HEK293 (cell line): ENCODE measurements at regions not wholly inside any gene's neighbourhood (a gene's known extent, or its start where the extent isn't known, plus 50 kb on each side); places are given as distances from the start of the nearest gene placed in this dataset.

ENCODE experiments used
- CTCF ChIP-seq: fragments of 450-650 bp; formaldehyde crosslinking; IDR thresholded peaks from 2 replicates; pipeline ENCODE4 v1.5.1; 2016; ENCODE audit warnings: missing biosample characterization, missing genetic modification characterization
- ZNF175 ChIP-seq: fragments of 450-650 bp; formaldehyde crosslinking; IDR thresholded peaks from 2 replicates; pipeline ENCODE4 v1.5.1; 2016; ENCODE audit warnings: missing biosample characterization, missing genetic modification characterization
- ZNF670 ChIP-seq: fragments of 450-650 bp; formaldehyde crosslinking; IDR thresholded peaks from 2 replicates; pipeline ENCODE4 v1.5.1; 2016; ENCODE audit warnings: missing biosample characterization, missing genetic modification characterization, low read depth

GRCh38 chr7:12884033-12884432, 196.6 kb downstream of the ARL4A start:
- TF ChIP-seq CTCF (tag by site-specific recombination), result no peak
- TF ChIP-seq ZNF175 (tag by site-specific recombination), result no peak
- TF ChIP-seq ZNF670 (tag by site-specific recombination), result no peak
